Neural progenitor cell (in vitro differentiated cells): ENCODE measurements at regions not wholly inside any gene's neighbourhood (a gene's known extent, or its start where the extent isn't known, plus 50 kb on each side); places are given as distances from the start of the nearest gene placed in this dataset.

ENCODE experiments used
- DNase-seq: peaks from one replicate; pipeline ENCODE4 v3.0.0-alpha.2; 2016; ENCODE audit warnings: low spot score
- H2AFZ ChIP-seq: fragments of 200-600 bp; sonication (generic); replicated peaks from 2 replicates; pipeline ENCODE4 v1.6.1; 2016; ENCODE audit warnings: antibody characterized with exemption
- H3F3A ChIP-seq: fragments of 200-600 bp; sonication (generic); 2 replicates; pipeline ENCODE4 v1.6.1; 2016; ENCODE audit warnings: antibody characterized with exemption, low read depth
- H3K27ac ChIP-seq: fragments of 200-600 bp; sonication (generic); 2 replicates; pipeline ENCODE4 v1.5.1; 2016; ENCODE audit warnings: mild to moderate bottlenecking
- H3K27me3 ChIP-seq: fragments of 200-600 bp; sonication (generic); 2 replicates; pipeline ENCODE4 v1.6.1; 2016; ENCODE audit warnings: mild to moderate bottlenecking, moderate library complexity
- H3K36me3 ChIP-seq: fragments of 200-600 bp; sonication (generic); 2 replicates; pipeline ENCODE4 v1.5.1; 2016
- H3K4me1 ChIP-seq: fragments of 200-600 bp; sonication (generic); 2 replicates; pipeline ENCODE4 v1.6.1; 2016; ENCODE audit warnings: mixed run types
- H3K4me2 ChIP-seq: fragments of 200-600 bp; sonication (generic); 2 replicates; pipeline ENCODE4 v1.6.1; 2016
- H3K4me3 ChIP-seq: fragments of 200-600 bp; sonication (generic); 2 replicates; pipeline ENCODE4 v1.5.1; 2016
- H3K79me2 ChIP-seq: fragments of 200-600 bp; sonication (generic); 2 replicates; pipeline ENCODE4 v1.6.1; 2016; ENCODE audit warnings: low read depth
- H3K9ac ChIP-seq: fragments of 200-600 bp; sonication (generic); 2 replicates; pipeline ENCODE4 v1.6.1; 2016
- H3K9me3 ChIP-seq: fragments of 200-600 bp; sonication (generic); 2 replicates; pipeline ENCODE4 v1.5.1; 2016; ENCODE audit warnings: low read depth
- H4K20me1 ChIP-seq: fragments of 200-600 bp; sonication (generic); 2 replicates; pipeline ENCODE4 v1.6.1; 2016; ENCODE audit warnings: low read depth
- H3K27ac Mint-ChIP-seq: 3 replicates; pipeline ENCODE4 v1.8.0; 2021; ENCODE audit warnings: mixed read lengths
- H3K27me3 Mint-ChIP-seq: 2 replicates; pipeline ENCODE4 v1.8.0; 2022; ENCODE audit warnings: low read depth, mild to moderate bottlenecking, inconsistent platforms, moderate library complexity, mixed read lengths; ENCODE audit not compliant: insufficient read depth
- H3K36me3 Mint-ChIP-seq: 3 replicates; pipeline ENCODE4 v1.8.0; 2021; ENCODE audit warnings: mixed read lengths
- H3K4me1 Mint-ChIP-seq: 3 replicates; pipeline ENCODE4 v1.8.0; 2021; ENCODE audit warnings: mixed read lengths
- H3K4me3 Mint-ChIP-seq: 3 replicates; pipeline ENCODE4 v1.8.0; 2021; ENCODE audit warnings: mild to moderate bottlenecking, moderate library complexity, mixed read lengths
- H3K9me3 Mint-ChIP-seq: 3 replicates; pipeline ENCODE4 v1.8.0; 2020; ENCODE audit warnings: mixed read lengths
- EZH2 ChIP-seq: fragments of 200-600 bp; sonication (generic); IDR thresholded peaks from 2 replicates; pipeline ENCODE4 v1.6.1; 2017; ENCODE audit warnings: antibody characterized with exemption, mild to moderate bottlenecking, moderate library complexity
- EZH2phosphoT487 ChIP-seq: fragments of 200-600 bp; sonication (generic); IDR thresholded peaks from 2 replicates; pipeline ENCODE4 v1.6.1; 2017; ENCODE audit warnings: antibody characterized with exemption
- TF ChIP-seq, protein P1 (sequence below): fragments of 200-600 bp; sonication (generic); IDR thresholded peaks from 2 replicates; pipeline ENCODE4 v1.5.1; 2017; ENCODE audit warnings: antibody characterized with exemption, mild to moderate bottlenecking

DNA sequence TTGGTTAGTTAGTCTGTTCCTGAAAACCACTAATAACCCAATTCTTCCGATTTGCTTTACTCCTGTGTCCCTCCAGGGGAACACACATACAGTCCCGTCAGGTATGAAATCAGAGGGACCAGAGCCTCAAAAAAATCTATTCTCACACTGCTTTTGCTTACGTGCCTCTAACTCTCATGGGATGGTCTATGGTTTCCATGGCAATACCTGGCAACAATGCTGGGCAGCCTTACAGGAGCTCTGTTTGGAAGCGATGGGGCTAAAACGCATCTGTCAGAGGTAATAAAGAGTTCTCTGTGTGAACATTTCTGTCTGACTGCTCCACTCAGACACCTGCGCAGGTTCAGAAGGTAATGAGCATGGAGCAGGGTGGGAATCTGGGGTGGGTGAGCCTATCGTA lies 376.2 kb downstream of the GXYLT1 start:
- Mint-ChIP-seq H3K4me3 (no peak overlapping the region), H3K4me1 (no peaks in the 10 kb centered on the region), H3K27ac (no peak overlapping the region), H3K27me3 (peaks cover 4% of the 10 kb centered on the region), H3K9me3 (peaks cover 4% of the 10 kb centered on the region), H3K36me3 (peaks cover 1% of the 10 kb centered on the region)
- no peak overlapping the region for H3K27ac ChIP-seq
- H3K4me2 ChIP-seq = no peak overlapping the region
- H3K27me3 ChIP-seq = no peaks in the 10 kb centered on the region
- TF ChIP-seq EZH2phosphoT487 (no peak), EZH2 (no peak)
- TF ChIP-seq, protein P1, sequence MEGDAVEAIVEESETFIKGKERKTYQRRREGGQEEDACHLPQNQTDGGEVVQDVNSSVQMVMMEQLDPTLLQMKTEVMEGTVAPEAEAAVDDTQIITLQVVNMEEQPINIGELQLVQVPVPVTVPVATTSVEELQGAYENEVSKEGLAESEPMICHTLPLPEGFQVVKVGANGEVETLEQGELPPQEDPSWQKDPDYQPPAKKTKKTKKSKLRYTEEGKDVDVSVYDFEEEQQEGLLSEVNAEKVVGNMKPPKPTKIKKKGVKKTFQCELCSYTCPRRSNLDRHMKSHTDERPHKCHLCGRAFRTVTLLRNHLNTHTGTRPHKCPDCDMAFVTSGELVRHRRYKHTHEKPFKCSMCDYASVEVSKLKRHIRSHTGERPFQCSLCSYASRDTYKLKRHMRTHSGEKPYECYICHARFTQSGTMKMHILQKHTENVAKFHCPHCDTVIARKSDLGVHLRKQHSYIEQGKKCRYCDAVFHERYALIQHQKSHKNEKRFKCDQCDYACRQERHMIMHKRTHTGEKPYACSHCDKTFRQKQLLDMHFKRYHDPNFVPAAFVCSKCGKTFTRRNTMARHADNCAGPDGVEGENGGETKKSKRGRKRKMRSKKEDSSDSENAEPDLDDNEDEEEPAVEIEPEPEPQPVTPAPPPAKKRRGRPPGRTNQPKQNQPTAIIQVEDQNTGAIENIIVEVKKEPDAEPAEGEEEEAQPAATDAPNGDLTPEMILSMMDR = no peak
- H3K36me3 ChIP-seq = no peaks in the 10 kb centered on the region
- H3K4me1 ChIP-seq = no peaks in the 10 kb centered on the region
- H4K20me1 ChIP-seq = no peaks in the 10 kb centered on the region
- no peaks in the 10 kb centered on the region for H3F3A ChIP-seq
- H3K9ac ChIP-seq = no peak overlapping the region
- H3K4me3 ChIP-seq = no peak overlapping the region
- no peak overlapping the region for H2AFZ ChIP-seq
- H3K9me3 ChIP-seq = no peaks in the 10 kb centered on the region
- no peak for DNase-seq
- H3K79me2 ChIP-seq = no peaks in the 10 kb centered on the region

DNA sequence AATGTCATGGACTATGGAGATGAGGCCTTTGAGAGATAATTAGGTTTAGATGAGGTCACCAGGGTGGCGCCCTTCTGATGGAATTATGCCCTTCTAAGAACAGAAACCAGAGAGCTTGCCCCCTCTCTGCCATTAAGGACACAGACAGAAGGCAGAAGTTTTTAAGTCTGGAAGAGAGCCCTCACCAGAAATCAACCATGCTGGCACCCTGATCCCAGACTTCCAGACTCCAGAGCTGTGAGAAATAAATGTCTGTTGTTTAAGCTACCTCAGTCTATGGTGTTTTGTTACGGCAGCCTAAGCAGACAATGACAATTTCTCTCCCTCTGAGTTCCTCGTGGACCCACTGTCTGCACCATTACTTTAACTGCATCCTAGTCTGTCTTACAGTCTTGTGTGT lies 382.0 kb downstream of the GXYLT1 start:
- no peak overlapping the region for H2AFZ ChIP-seq
- no peak overlapping the region for H3K9ac ChIP-seq
- peaks cover 16% of the 10 kb centered on the region for H3K9me3 Mint-ChIP-seq
- no peak overlapping the region for H3K4me3 Mint-ChIP-seq
- no peaks in the 10 kb centered on the region for H4K20me1 ChIP-seq
- no peaks in the 10 kb centered on the region for H3K27me3 ChIP-seq
- TF ChIP-seq EZH2phosphoT487 = no peak
- TF ChIP-seq EZH2 = no peak
- TF ChIP-seq, protein P1 = no peak
- H3K27me3 Mint-ChIP-seq = peaks cover 2% of the 10 kb centered on the region
- H3K36me3 ChIP-seq = no peaks in the 10 kb centered on the region
- no peaks in the 10 kb centered on the region for H3K36me3 Mint-ChIP-seq
- no peak overlapping the region for H3K27ac Mint-ChIP-seq
- H3K79me2 ChIP-seq = no peaks in the 10 kb centered on the region
- H3K4me1 Mint-ChIP-seq = peaks cover 5% of the 10 kb centered on the region
- no peak overlapping the region for H3K4me3 ChIP-seq
- H3K9me3 ChIP-seq = no peaks in the 10 kb centered on the region
- no peak overlapping the region for H3K4me2 ChIP-seq
- H3K27ac ChIP-seq = no peak overlapping the region
- H3K4me1 ChIP-seq = no peaks in the 10 kb centered on the region
- DNase-seq = no peak
- no peaks in the 10 kb centered on the region for H3F3A ChIP-seq

DNA sequence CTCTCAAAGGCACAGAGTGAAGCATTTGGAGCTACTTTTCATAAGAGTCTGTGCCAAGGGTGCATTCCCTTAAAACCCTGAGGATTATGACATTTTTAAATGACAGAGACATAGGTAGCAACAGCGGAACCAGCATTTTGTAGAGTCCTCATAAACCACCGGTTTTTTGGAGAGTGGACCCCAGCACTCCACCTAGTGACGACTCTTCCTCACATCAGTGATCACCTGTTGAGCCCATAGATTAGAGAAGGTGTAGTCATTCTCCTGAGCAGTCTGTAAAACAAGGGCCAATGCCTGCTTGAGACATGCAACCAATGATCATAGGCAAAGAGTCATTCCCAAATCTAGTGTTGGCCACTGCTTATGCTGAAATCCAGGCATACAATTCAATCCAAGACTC lies 399.1 kb downstream of the GXYLT1 start:
- Mint-ChIP-seq H3K27ac (no peak overlapping the region), H3K27me3 (peaks cover 7% of the 10 kb centered on the region), H3K4me3 (no peak overlapping the region), H3K4me1 (peaks cover 4% of the 10 kb centered on the region), H3K36me3 (no peaks in the 10 kb centered on the region), H3K9me3 (peaks cover 14% of the 10 kb centered on the region)
- Histone ChIP-seq H3K36me3 (no peaks in the 10 kb centered on the region), H3K4me3 (no peak overlapping the region), H3K27me3 (no peaks in the 10 kb centered on the region), H2AFZ (peak overlapping the region; percentile 6), H3K4me2 (no peak overlapping the region), H3K4me1 (no peaks in the 10 kb centered on the region), H3K79me2 (no peaks in the 10 kb centered on the region), H3F3A (no peaks in the 10 kb centered on the region), H3K9ac (no peak overlapping the region), H3K9me3 (no peaks in the 10 kb centered on the region), H3K27ac (no peak overlapping the region), H4K20me1 (no peaks in the 10 kb centered on the region)
- DNase-seq = no peak
- TF ChIP-seq, protein P1 = no peak

DNA sequence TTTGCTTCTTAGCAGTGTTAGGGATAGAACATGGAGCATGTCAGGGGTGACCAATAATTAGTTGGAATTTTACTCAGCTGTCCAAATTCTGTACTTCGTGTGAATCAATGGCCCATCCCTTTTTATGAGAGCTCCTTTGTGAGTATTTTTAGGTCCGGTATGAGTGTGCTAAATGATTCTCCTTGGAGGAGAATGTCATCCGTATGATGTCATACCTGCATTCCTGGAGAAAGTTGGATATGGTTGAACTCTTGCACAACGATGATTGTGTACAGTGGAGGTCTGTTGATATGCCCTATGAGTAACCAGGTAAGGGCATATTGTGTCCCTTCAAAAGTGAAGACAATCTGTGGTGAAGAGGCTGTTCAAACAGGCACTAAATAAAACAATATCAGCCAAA lies 400.8 kb downstream of the GXYLT1 start:
- Histone ChIP-seq H3K9me3 (no peaks in the 10 kb centered on the region), H3K4me2 (no peak overlapping the region), H3K36me3 (no peaks in the 10 kb centered on the region), H3K4me1 (no peaks in the 10 kb centered on the region), H2AFZ (no peak overlapping the region), H3F3A (no peaks in the 10 kb centered on the region), H4K20me1 (no peaks in the 10 kb centered on the region), H3K4me3 (no peak overlapping the region), H3K79me2 (no peaks in the 10 kb centered on the region), H3K27ac (no peak overlapping the region), H3K9ac (no peak overlapping the region), H3K27me3 (no peaks in the 10 kb centered on the region)
- TF ChIP-seq, protein P1 = no peak
- TF ChIP-seq EZH2 (no peak), EZH2phosphoT487 (no peak)
- no peak for DNase-seq
- Mint-ChIP-seq H3K4me1 (peaks cover 4% of the 10 kb centered on the region), H3K27ac (no peak overlapping the region), H3K27me3 (peaks cover 8% of the 10 kb centered on the region), H3K36me3 (no peaks in the 10 kb centered on the region), H3K9me3 (peaks cover 11% of the 10 kb centered on the region), H3K4me3 (no peak overlapping the region)
